ENCODE measurements at regions not wholly inside any gene's neighbourhood (a gene's known extent, or its start where the extent isn't known, plus 50 kb on each side); places are given as distances from the start of the nearest gene placed in this dataset.

DNA sequence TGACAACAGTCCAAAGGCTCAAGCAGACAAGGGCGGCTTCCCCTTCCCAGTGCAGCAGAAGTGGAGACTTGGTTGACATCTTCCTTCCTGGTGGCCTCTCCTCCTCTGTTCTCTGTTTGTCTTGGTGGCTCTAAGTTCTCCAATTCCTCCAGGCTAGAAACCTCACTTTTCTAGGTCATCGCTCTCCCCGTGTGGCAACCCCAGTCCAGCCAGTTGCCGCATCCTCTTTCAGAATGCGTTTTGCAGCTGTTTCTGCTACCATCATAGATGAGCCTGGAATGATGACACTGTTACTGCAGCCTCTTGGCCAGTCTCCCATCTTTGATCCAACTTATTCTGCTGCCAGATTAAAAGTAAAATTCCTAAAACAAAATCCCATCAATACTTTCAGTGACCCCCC, 201.5 kb downstream of the TRIM29 start:
- H3K4me3 ChIP-seq (ENCODE audit: low read depth, low read length) = no peak overlapping the region
- TF ChIP-seq, protein P1, sequence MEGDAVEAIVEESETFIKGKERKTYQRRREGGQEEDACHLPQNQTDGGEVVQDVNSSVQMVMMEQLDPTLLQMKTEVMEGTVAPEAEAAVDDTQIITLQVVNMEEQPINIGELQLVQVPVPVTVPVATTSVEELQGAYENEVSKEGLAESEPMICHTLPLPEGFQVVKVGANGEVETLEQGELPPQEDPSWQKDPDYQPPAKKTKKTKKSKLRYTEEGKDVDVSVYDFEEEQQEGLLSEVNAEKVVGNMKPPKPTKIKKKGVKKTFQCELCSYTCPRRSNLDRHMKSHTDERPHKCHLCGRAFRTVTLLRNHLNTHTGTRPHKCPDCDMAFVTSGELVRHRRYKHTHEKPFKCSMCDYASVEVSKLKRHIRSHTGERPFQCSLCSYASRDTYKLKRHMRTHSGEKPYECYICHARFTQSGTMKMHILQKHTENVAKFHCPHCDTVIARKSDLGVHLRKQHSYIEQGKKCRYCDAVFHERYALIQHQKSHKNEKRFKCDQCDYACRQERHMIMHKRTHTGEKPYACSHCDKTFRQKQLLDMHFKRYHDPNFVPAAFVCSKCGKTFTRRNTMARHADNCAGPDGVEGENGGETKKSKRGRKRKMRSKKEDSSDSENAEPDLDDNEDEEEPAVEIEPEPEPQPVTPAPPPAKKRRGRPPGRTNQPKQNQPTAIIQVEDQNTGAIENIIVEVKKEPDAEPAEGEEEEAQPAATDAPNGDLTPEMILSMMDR (IDR thresholded peaks at IDR 0.05; ENCODE audit: control insufficient read depth, extremely low read depth, insufficient read depth) = no peak
- DNase-seq (ENCODE audit: low read depth) = no peak

DNA sequence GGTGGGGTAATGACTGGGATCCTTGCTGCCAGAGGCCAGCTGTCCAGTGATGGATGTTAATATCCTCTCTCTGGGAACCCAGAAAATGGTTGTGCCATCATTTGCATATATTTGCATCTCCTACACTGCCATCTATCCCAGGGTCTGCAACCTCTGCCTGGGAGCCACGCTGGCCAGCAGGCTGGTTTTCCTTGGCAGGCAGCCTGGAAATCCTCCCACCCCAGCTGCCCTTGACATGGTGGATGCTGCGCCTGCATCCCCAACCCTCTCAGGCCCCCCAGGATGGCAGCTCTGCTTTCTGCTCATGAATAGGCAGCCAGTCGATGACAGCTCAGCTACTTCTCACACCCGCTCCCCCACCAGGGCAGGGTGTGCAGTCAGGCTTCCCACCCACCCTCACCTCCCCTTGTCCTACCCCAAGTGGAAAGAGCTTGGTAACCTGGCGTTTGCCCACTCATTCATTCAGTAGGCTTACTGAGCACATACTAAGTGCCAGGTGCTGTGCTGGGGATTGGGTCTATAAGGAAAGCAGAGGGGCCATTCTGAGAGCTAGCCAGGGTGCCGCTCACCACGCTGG, 202.5 kb downstream of the TRIM29 start:
- no peak for DNase-seq (ENCODE audit: low read depth)
- TF ChIP-seq, protein P1 (IDR thresholded peaks at IDR 0.05; ENCODE audit: control insufficient read depth, extremely low read depth, insufficient read depth) = no peak
- H3K4me3 ChIP-seq (ENCODE audit: low read depth, low read length) = no peak overlapping the region

DNA sequence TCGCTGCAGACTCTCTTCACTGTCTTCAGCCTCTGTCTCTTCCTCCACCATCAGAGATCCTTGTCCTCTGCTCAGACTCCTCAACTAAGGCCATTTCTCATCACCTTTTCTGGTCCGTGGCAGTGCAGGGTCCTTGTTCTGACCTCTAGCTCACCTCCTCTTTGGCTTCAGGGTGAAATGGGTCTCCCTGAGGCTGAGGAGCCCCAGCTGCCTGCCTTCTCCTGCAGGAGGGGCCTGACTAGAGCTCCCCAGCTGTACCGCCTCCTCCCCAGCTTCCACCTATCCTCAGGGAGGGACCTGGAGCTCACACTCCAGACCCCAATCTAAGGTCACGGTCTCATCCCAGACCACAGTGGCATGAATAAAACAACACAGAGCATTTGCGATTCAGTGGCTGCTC, 203.0 kb downstream of the TRIM29 start:
- no peak overlapping the region for H3K4me3 ChIP-seq (ENCODE audit: low read depth, low read length)
- TF ChIP-seq, protein P1 (IDR thresholded peaks at IDR 0.05; ENCODE audit: control insufficient read depth, extremely low read depth, insufficient read depth) = no peak
- no peak for DNase-seq (ENCODE audit: low read depth)

DNA sequence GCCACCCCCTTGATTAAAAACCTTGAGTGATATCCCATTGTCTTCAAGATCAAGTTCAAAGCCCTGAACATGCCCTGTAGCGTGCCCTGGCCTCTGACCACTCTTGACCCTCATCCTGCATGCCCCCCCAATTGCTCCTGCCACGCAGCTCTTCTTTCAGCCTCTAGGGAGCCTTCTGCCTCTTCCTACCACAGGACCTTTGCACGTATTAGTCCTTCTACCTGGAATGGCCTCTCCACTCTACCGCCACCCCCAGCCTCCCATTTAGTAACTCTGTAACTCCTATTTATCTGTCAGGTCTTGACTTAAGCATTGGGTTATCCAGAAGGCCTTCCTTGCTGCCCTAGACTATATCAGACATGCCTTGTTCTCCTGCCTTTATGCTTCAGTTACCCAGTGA, 203.6 kb downstream of the TRIM29 start:
- DNase-seq (ENCODE audit: low read depth) = no peak
- TF ChIP-seq, protein P1 (IDR thresholded peaks at IDR 0.05; ENCODE audit: control insufficient read depth, extremely low read depth, insufficient read depth) = no peak
- no peak overlapping the region for H3K4me3 ChIP-seq (ENCODE audit: low read depth, low read length)

DNA sequence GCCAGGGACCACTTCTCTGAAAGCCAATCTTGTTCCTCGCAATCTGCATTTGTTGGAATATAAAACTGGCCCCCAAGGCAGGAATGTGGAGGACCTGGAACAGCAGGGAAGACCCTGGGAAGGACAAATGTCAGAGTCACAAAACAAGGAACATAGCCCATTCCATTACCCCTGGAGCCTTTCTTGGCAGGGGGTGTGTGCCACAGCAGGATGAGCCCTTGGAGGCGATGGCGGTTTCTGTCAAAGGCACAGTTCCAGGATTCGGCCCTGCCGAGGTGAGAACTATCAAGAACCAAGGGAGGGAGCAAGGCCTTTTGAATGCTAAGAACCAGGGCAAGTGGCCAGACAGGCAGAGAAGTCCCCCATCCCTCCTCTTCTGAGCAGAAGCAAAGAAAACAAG, 204.3 kb downstream of the TRIM29 start:
- no peak overlapping the region for H3K4me3 ChIP-seq (ENCODE audit: low read depth, low read length)
- DNase-seq (ENCODE audit: low read depth) = no peak
- TF ChIP-seq, protein P1 (IDR thresholded peaks at IDR 0.05; ENCODE audit: control insufficient read depth, extremely low read depth, insufficient read depth) = no peak

DNA sequence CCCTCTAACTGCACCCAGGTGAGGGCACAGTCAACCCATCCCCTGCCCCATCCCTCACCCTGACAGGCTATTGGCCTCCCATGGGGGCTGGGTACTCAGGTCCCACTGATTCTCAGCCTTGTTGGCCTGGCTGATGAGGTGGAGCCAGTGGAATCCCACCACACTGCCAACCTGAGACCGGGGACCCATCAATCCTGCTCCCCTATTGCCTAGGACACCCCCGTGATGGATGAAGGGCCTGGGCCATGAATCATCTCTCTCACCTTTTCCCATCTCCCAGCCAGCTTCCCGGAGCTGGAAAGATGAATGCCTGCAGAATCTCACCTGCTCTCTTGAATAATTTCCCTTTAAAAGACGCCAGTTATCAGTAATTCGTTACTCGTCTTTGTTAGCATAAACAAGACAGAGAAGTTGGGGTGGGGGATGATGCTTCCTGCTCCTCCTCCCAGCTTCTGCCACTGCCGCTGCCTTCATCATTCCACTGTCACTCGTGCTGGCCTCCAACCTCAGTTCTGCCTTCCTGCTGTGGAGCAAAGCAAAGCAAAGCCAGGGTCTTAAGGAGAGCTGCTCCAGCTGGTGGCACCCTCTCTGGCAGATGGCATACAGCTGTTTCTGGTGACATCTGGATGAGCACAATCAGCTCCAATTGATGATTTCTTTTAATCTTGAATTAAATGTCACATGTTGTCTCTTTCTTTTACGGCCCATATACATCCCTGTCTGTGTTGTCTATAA, 204.0 kb upstream of the NECTIN1 start:
- TF ChIP-seq, protein P1 (IDR thresholded peaks at IDR 0.05; ENCODE audit: control insufficient read depth, extremely low read depth, insufficient read depth) = no peak
- DNase-seq (ENCODE audit: low read depth) = no peak
- H3K4me3 ChIP-seq (ENCODE audit: low read depth, low read length) = no peak overlapping the region

DNA sequence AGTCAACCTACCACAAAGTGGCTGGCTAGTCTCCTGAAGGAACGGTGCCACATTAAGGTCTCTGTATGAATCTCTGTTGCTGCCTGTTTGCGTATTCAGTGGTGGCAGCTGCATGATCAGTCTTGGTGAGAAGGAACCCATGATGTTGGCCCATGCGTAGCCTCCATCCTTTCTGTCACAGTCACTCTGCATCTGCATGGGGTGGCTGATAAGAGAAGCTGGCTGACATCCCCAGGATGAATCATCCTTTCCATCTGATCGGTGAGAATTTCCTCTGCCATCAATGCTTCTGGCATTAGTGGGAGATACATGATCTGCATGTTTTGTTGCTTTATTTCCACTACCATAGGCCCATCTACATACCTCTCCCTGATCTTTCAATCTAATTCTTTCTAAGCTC, 199.0 kb upstream of the NECTIN1 start:
- H3K4me3 ChIP-seq (ENCODE audit: low read depth, low read length) = no peak overlapping the region
- TF ChIP-seq, protein P1 (IDR thresholded peaks at IDR 0.05; ENCODE audit: control insufficient read depth, extremely low read depth, insufficient read depth) = no peak
- no peak for DNase-seq (ENCODE audit: low read depth)
